AG09319 (cell line): ENCODE measurements at regions not wholly inside any gene's neighbourhood (a gene's known extent, or its start where the extent isn't known, plus 50 kb on each side); places are given as distances from the start of the nearest gene placed in this dataset.

Experiments
- DNase-seq: peaks from one replicate; pipeline ENCODE4 v3.0.0-alpha.2; 2010; ENCODE audit warnings: low read depth; ENCODE audit errors: extremely low read depth
- TF ChIP-seq, protein P1 (sequence below): IDR thresholded peaks from 2 replicates; pipeline ENCODE4 v1.5.1; 2011; ENCODE audit warnings: low read depth, mild to moderate bottlenecking, inconsistent platforms, low read length, moderate library complexity

DNA sequence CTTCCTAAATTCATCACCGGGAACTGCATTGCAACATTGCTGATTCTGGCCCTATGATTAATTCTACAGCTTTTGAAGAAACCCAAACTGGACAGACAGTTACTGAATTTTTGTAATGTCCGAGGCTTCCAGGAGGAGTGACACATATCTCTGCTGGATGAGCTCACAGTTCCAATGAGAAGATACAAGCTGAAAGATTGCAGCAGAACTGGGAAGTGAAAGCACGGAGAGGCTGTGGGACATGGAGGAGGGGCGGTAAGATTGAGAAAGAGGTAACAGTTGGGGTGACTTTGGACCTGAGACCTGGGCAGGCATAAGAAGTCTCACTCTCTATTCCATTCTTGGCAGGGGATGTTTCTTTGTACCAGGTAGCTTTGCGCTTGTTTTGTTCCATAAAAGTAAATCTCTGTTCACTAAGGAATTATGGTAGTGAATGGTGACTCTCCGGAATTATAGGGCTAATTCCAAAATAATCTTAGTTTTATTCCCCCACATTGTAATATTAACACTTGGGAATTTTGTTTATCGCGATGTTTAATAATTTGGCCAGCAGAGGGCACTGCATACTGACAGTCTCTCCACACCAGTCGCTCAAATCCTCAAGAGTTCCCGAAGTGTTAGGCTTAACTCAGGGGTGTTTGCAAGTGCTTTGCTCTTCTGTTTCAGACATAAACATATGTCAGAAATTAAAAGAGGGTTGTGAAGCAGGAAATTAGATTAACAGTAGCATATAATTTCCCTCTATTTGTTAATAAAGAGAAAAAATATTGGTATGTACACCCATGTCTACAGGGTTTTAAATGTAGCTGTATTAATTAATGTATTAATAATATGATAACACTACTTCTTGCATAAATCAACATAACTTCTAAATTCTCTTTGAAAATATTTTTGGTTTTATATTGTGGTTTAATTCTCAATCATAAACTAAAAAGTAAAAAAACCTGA lies 201.4 kb downstream of the SOCS6 start:
- no peak for DNase-seq
- TF ChIP-seq, protein P1, sequence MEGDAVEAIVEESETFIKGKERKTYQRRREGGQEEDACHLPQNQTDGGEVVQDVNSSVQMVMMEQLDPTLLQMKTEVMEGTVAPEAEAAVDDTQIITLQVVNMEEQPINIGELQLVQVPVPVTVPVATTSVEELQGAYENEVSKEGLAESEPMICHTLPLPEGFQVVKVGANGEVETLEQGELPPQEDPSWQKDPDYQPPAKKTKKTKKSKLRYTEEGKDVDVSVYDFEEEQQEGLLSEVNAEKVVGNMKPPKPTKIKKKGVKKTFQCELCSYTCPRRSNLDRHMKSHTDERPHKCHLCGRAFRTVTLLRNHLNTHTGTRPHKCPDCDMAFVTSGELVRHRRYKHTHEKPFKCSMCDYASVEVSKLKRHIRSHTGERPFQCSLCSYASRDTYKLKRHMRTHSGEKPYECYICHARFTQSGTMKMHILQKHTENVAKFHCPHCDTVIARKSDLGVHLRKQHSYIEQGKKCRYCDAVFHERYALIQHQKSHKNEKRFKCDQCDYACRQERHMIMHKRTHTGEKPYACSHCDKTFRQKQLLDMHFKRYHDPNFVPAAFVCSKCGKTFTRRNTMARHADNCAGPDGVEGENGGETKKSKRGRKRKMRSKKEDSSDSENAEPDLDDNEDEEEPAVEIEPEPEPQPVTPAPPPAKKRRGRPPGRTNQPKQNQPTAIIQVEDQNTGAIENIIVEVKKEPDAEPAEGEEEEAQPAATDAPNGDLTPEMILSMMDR: peak; percentile 57

GRCh38 chr18:70489571-70489970 lies 200.7 kb downstream of the SOCS6 start:
- DNase-seq: no peak
- TF ChIP-seq, protein P1: no peak

DNA sequence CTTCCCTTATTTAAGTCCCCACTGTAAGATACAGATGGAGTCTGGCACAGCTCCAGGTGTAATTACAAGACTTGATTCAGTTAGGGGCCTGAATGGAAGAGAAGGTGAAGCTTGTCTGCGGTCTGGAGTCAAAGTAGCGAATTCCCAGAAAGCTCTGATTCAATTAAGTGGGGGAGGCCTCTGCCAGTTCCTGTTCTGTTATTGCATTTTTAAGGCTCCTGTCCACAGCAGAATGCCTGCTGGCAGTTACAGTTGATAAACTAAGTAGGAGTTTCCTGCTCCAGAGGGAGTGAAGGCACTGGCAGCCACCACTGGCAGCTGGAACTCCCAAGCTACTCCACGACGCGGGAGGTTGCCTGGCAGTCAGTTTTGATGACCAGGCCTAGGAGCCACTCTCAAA lies 181.1 kb downstream of the SOCS6 start:
- TF ChIP-seq, protein P1: no peak
- no peak for DNase-seq

DNA sequence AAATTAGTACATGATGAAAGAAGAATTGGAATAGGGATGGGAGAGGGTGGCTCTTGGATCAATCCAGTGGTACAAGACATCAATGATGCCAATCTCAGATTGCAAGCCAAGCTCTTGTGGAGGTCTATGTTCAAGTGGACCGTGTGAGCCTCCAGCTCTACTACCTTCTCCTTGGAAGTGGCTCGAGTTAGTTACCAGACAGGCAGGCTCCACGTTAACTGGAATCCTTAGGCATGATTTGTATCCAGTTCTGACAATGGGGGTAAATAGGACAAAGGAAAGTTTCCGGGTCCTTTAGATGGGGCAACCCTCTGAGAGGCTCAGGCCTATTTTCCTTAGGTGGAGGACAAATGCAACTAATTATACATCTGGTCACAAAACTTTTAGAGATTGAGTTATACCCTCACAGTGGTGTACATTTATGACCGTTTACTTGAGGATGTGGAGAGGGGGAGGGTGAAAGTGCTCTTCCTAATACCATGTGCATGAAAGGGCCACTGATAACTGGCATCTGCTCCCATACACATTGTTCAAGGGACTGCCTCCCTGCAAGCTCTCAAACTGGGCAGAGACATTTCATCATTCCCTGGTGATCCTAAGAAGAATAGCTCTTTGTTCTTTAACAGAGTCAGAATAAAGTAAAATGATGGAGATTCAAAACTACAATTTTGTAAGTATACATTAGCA lies 180.2 kb downstream of the SOCS6 start:
- DNase-seq: no peak
- TF ChIP-seq, protein P1: no peak

- DNase-seq: peak; percentile 3
- TF ChIP-seq, protein P1: peak; percentile 30
These were observed 175.7 kb downstream of the SOCS6 start for GRCh38 chr18:70464343-70465114.

GRCh38 chr18:70463085-70463484 lies 174.2 kb downstream of the SOCS6 start:
- TF ChIP-seq, protein P1: no peak
- DNase-seq: no peak
